Endothelial cell of umbilical vein (primary cell): ENCODE measurements at regions not wholly inside any gene's neighbourhood (a gene's known extent, or its start where the extent isn't known, plus 50 kb on each side); places are given as distances from the start of the nearest gene placed in this dataset.

Source experiments
- CTCF ChIP-seq, 2 donors: IDR thresholded peaks; 1 replicate in 1 of 2; 2 replicates in 1 of 2; pipeline ENCODE4 v1.5.1; 2011; ENCODE audit warnings: low read length in 2 of 2, mild to moderate bottlenecking in 2 of 2, moderate library complexity in 2 of 2, control low read depth in 1 of 2, inconsistent platforms in 1 of 2, low read depth in 1 of 2; ENCODE audit not compliant: insufficient read depth in 1 of 2; ENCODE audit errors: extremely low read depth in 1 of 2
- EZH2 ChIP-seq: IDR thresholded peaks from 2 replicates; pipeline ENCODE4 v1.6.1; 2012; ENCODE audit warnings: borderline replicate concordance, low read depth, mild to moderate bottlenecking, moderate library complexity, low read length, inconsistent platforms; ENCODE audit not compliant: severe bottlenecking
- FOS ChIP-seq: IDR thresholded peaks from 2 replicates; pipeline ENCODE4 v1.6.1; 2011; ENCODE audit warnings: mild to moderate bottlenecking, low read length, moderate library complexity, borderline replicate concordance; ENCODE audit not compliant: insufficient read depth
- JUN ChIP-seq: IDR thresholded peaks from 2 replicates; pipeline ENCODE4 v1.6.1; 2011; ENCODE audit warnings: borderline replicate concordance, low read depth; ENCODE audit not compliant: insufficient read length, insufficient read depth
- MAX ChIP-seq: IDR thresholded peaks from 2 replicates; pipeline ENCODE4 v1.6.1; 2011; ENCODE audit not compliant: insufficient read depth, insufficient read length
- MYC ChIP-seq: IDR thresholded peaks from one replicate; pipeline ENCODE4 v1.6.1; 2011; ENCODE audit warnings: mild to moderate bottlenecking, low read depth, low read length
- POLR2A ChIP-seq: IDR thresholded peaks from 2 replicates; pipeline ENCODE4 v1.6.1; 2012; ENCODE audit warnings: low read depth, mild to moderate bottlenecking, control low read depth, low read length
- POLR2AphosphoS5 ChIP-seq: IDR thresholded peaks from 2 replicates; pipeline ENCODE4 v1.6.1; 2012; ENCODE audit warnings: low read depth, mild to moderate bottlenecking, control low read depth, low read length, moderate library complexity; ENCODE audit not compliant: insufficient read depth

DNA sequence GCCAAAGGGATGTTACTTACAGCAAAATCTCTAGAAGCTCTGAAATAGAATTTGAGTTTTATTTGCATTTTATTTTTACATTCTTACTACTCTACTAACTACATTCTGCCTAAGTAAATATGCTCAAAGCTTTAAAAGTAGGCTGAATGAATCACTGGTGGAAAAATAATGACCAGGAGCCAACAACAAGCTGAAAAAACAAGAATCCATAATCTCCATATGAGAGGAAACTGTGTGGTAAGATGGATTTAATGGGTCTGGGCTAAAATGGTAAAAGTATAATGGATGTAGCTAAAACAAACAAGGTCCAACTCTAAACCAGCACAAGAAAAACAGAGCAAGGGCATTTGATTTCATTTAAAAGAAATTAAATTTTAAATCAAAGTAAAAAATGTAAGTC lies 525.8 kb upstream of the FTMT start:
- TF ChIP-seq CTCF (IDR thresholded peaks at IDR 0.05; ENCODE audit: extremely low read depth in 1 of 2, insufficient read depth in 1 of 2, low read depth in 1 of 2, low read length in 2 of 2) (no peak), POLR2A (peak; percentile 34), EZH2 (no peak), MAX (no peak), POLR2AphosphoS5 (peak; percentile 24), JUN (no peak), FOS (peak; percentile 22), MYC (no peak)
